ENCODE measurements at regions not wholly inside any gene's neighbourhood (a gene's known extent, or its start where the extent isn't known, plus 50 kb on each side); places are given as distances from the start of the nearest gene placed in this dataset.

DNA sequence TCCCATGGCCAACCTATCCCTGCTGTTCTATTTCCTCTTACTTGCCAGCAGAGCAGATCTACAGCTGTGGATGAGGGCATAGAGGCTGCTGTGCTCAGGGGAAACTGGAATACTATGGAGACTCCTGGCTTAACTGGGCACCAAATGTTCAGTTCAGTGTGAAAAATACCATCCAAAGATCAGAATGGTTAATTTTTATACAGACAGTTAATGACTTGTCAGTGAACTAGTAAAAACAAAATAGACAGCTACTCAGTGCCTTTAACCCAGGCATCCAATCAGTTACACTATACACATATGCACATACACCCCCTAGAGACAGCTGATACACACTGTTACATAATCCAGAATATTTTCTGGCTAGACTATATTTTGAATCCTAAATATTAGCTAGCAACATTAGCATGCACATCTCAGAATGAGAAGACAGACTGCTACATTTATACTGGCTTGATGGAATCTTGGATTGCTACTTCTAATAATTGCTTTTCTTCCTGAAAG, 59.1 kb upstream of the WIPF1 start:
- TF ChIP-seq, protein P1, sequence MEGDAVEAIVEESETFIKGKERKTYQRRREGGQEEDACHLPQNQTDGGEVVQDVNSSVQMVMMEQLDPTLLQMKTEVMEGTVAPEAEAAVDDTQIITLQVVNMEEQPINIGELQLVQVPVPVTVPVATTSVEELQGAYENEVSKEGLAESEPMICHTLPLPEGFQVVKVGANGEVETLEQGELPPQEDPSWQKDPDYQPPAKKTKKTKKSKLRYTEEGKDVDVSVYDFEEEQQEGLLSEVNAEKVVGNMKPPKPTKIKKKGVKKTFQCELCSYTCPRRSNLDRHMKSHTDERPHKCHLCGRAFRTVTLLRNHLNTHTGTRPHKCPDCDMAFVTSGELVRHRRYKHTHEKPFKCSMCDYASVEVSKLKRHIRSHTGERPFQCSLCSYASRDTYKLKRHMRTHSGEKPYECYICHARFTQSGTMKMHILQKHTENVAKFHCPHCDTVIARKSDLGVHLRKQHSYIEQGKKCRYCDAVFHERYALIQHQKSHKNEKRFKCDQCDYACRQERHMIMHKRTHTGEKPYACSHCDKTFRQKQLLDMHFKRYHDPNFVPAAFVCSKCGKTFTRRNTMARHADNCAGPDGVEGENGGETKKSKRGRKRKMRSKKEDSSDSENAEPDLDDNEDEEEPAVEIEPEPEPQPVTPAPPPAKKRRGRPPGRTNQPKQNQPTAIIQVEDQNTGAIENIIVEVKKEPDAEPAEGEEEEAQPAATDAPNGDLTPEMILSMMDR (IDR thresholded peaks at IDR 0.05) = no peak
- no peak for TF ChIP-seq EP300 (IDR thresholded peaks at IDR 0.05; ENCODE audit: low read depth)
- no peak for TF ChIP-seq POLR2A (IDR thresholded peaks at IDR 0.05)
